ENCODE measurements at regions not wholly inside any gene's neighbourhood (a gene's known extent, or its start where the extent isn't known, plus 50 kb on each side); places are given as distances from the start of the nearest gene placed in this dataset.

GRCh38 chr21:28644762-28645161 is 347.9 kb downstream of the LTN1 start:
- DNase-seq (ENCODE audit: low spot score): no peak

- DNase-seq (ENCODE audit: low spot score): no peak
These were observed 349.8 kb downstream of the LTN1 start for GRCh38 chr21:28642891-28643290.

- no peak for DNase-seq (ENCODE audit: low spot score)
These were observed 350.9 kb downstream of the LTN1 start for GRCh38 chr21:28641731-28642130.

- DNase-seq (ENCODE audit: low spot score): no peak
These were observed 352.4 kb downstream of the LTN1 start for GRCh38 chr21:28640326-28640725.

GRCh38 chr21:28639737-28640136 is 352.9 kb downstream of the LTN1 start:
- DNase-seq (ENCODE audit: low spot score): no peak

- DNase-seq (ENCODE audit: low spot score): no peak
These were observed 355.7 kb downstream of the LTN1 start for GRCh38 chr21:28636752-28637691.

- DNase-seq (ENCODE audit: low spot score): no peak
These were observed 357.1 kb downstream of the LTN1 start for GRCh38 chr21:28635541-28635940.

GRCh38 chr21:28633839-28634555 is 358.7 kb downstream of the LTN1 start:
- no peak for DNase-seq (ENCODE audit: low spot score)

- DNase-seq (ENCODE audit: low spot score): no peak
These were observed 359.8 kb downstream of the LTN1 start for GRCh38 chr21:28632755-28633408.

- no peak for DNase-seq (ENCODE audit: low spot score)
These were observed 365.0 kb downstream of the LTN1 start for GRCh38 chr21:28627691-28628090.

GRCh38 chr21:28627261-28627660 is 365.4 kb downstream of the LTN1 start:
- no peak for DNase-seq (ENCODE audit: low spot score)

GRCh38 chr21:28624626-28625025 is 368.1 kb downstream of the LTN1 start:
- DNase-seq (ENCODE audit: low spot score): no peak

GRCh38 chr21:28617300-28617699 is 375.4 kb downstream of the LTN1 start:
- no peak for DNase-seq (ENCODE audit: low spot score)

- DNase-seq (ENCODE audit: low spot score): no peak
These were observed 377.4 kb downstream of the LTN1 start for GRCh38 chr21:28615276-28615675.

- no peak for DNase-seq (ENCODE audit: low spot score)
These were observed 377.9 kb downstream of the LTN1 start for GRCh38 chr21:28614791-28615190.

- no peak for DNase-seq (ENCODE audit: low spot score)
These were observed 384.0 kb downstream of the LTN1 start for GRCh38 chr21:28608646-28609045.

- no peak for DNase-seq (ENCODE audit: low spot score)
These were observed 385.1 kb downstream of the LTN1 start for GRCh38 chr21:28607545-28607944.

- DNase-seq (ENCODE audit: low spot score): no peak
These were observed 387.6 kb downstream of the LTN1 start for GRCh38 chr21:28604946-28605537.

GRCh38 chr21:28602546-28602945 is 390.1 kb downstream of the LTN1 start:
- DNase-seq (ENCODE audit: low spot score): no peak

GRCh38 chr21:28598214-28598613 is 394.5 kb downstream of the LTN1 start:
- DNase-seq (ENCODE audit: low spot score): no peak

GRCh38 chr21:28592205-28592865 is 400.3 kb downstream of the LTN1 start:
- no peak for DNase-seq (ENCODE audit: low spot score)

GRCh38 chr21:28590676-28591075 is 402.0 kb downstream of the LTN1 start:
- no peak for DNase-seq (ENCODE audit: low spot score)
